ENCODE measurements at regions not wholly inside any gene's neighbourhood (a gene's known extent, or its start where the extent isn't known, plus 50 kb on each side); places are given as distances from the start of the nearest gene placed in this dataset.

- TF ChIP-seq NANOG (IDR thresholded peaks at IDR 0.05; ENCODE audit: borderline replicate concordance) (no peak), REST (IDR thresholded peaks at IDR 0.05; ENCODE audit: unreplicated experiment) (no peak), EZH2 (IDR thresholded peaks at IDR 0.05; ENCODE audit: low read depth, unreplicated experiment) (no peak), EZH2phosphoT487 (IDR thresholded peaks at IDR 0.05; ENCODE audit: unreplicated experiment) (no peak), STAT1 (IDR thresholded peaks at IDR 0.05; ENCODE audit: unreplicated experiment) (no peak), ETS1 (IDR thresholded peaks at IDR 0.05) (no peak), CTCF (conservative IDR thresholded peaks at IDR 0.05; ENCODE audit: low read depth in 2 of 2) (no peak)
Observed at GRCh38 chr9:524008-524407, 309.3 kb downstream of the DOCK8 start (continued).

GRCh38 chr9:526904-527591 lies 312.4 kb downstream of the DOCK8 start:
- ATAC-seq (no peak), DNase-seq (ENCODE audit: low spot score) (no peak)
- H3K4me1 ChIP-seq (ENCODE audit: insufficient read depth) = peaks cover 14% of the 10 kb centered on the region
- H3K36me3 Mint-ChIP-seq (ENCODE audit: low read depth) = no peaks in the 10 kb centered on the region
- peaks cover 97% of the 10 kb centered on the region for H3K79me2 ChIP-seq (replicated peaks; ENCODE audit: insufficient read depth)
- H3K4me2 ChIP-seq = no peak overlapping the region
- H3K36me3 ChIP-seq (ENCODE audit: insufficient read depth) = no peaks in the 10 kb centered on the region
- H4K20me1 ChIP-seq (replicated peaks; ENCODE audit: insufficient read depth) = peaks cover 32% of the 10 kb centered on the region
- H3K4me3 ChIP-seq = no peak overlapping the region
- no peak overlapping the region for H2AFZ ChIP-seq
- no peaks in the 10 kb centered on the region for H3K9me2 ChIP-seq (ENCODE audit: insufficient read depth)
- H3K27ac ChIP-seq (ENCODE audit: low read depth) = peak overlapping the region; percentile 72; the same call in 1 of the 2 replicates
- no peaks in the 10 kb centered on the region for H3F3A ChIP-seq (replicated peaks; ENCODE audit: low read depth)
- H3K4me1 Mint-ChIP-seq = peaks cover 18% of the 10 kb centered on the region
- no peaks in the 10 kb centered on the region for H3K27me3 Mint-ChIP-seq (ENCODE audit: insufficient read depth, low read depth, poor library complexity)
- H3K27me3 ChIP-seq (ENCODE audit: insufficient read depth) = no peaks in the 10 kb centered on the region
- TF ChIP-seq ZNF462 (CRISPR knock-in tag; IDR thresholded peaks at IDR 0.05) = no peak
- TF ChIP-seq CREB1 (CRISPR knock-in tag; IDR thresholded peaks at IDR 0.05; ENCODE audit: low read depth) = no peak
- H3K4me3 Mint-ChIP-seq = no peak overlapping the region
- no peaks in the 10 kb centered on the region for H3K9me3 Mint-ChIP-seq
- H3K27ac Mint-ChIP-seq = peak overlapping the region; percentile 48; the same call in 1 of the 2 replicates

Data from GM23338 (cell line).